Ovary (tissue), 7 donors: ENCODE measurements at regions not wholly inside any gene's neighbourhood (a gene's known extent, or its start where the extent isn't known, plus 50 kb on each side); places are given as distances from the start of the nearest gene placed in this dataset.
"Not testable (repeated sequence)": the region's sequence is repeated elsewhere in the genome, so short reads cannot be mapped to it uniquely, and the experiment has no call there.

Experiments used
- DNase-seq, 5 donors: peaks; one replicate each; pipeline ENCODE4 v3.0.0-alpha.2; 2019 to 2020
- H3K27ac ChIP-seq, 2 donors: fragments of 200-600 bp; one replicate each; pipeline versions ENCODE4 v1.5.1 to v1.8.0; 2019 to 2022
- H3K27me3 ChIP-seq: fragments of 200-600 bp; one replicate; pipeline ENCODE4 v1.8.0; 2022
- H3K36me3 ChIP-seq: fragments of 200-600 bp; sonication (generic); one replicate; pipeline ENCODE4 v1.5.1; 2019
- H3K4me1 ChIP-seq: one replicate; pipeline ENCODE4 v1.8.1; 2013; ENCODE audit warnings: mild to moderate bottlenecking, moderate library complexity; ENCODE audit not compliant: insufficient read depth
- H3K4me3 ChIP-seq: fragments of 200-600 bp; sonication (generic); one replicate; pipeline ENCODE4 v1.5.1; 2017
- H3K9me3 ChIP-seq, 2 donors: fragments of 200-600 bp in 1 of 2; sonication (generic) in 1 of 2; one replicate each; pipeline versions ENCODE4 v1.5.1 to v1.8.1; 2013 to 2019; ENCODE audit warnings: mild to moderate bottlenecking in 1 of 2, moderate library complexity in 1 of 2
- CTCF ChIP-seq, 3 donors: fragments of 450-650 bp in 2 of 3; fragments of 200-600 bp in 1 of 3; IDR thresholded peaks; one replicate each; pipeline versions ENCODE4 v1.5.1 to v1.8.0; 2016 to 2022; ENCODE audit warnings: antibody characterized with exemption in 3 of 3, mild to moderate bottlenecking in 1 of 3
- EP300 ChIP-seq: sonication (generic); formaldehyde crosslinking; IDR thresholded peaks from one replicate; pipeline ENCODE4 v1.6.1; 2017; ENCODE audit warnings: antibody characterized with exemption
- POLR2A ChIP-seq: fragments of 450-650 bp; IDR thresholded peaks from one replicate; pipeline ENCODE4 v1.6.1; 2017; ENCODE audit warnings: antibody characterized with exemption, mild to moderate bottlenecking, moderate library complexity
- WGBS, 3 donors: extraction: QIAGEN DNeasy Blood & Tissue Kit in 1 of 3; methylation state at CpG; one replicate each; pipeline versions ENCODE4 v1.1.5 to v1.1.7; 2013 to 2017; 5-methylcytosine and 5-hydroxymethylcytosine counted together
- intact Hi-C, 4 donors: fragments of 100-400 bp; cut with DNase I; formaldehyde crosslinking; loops; one replicate each; pipeline versions ENCODE4 v1.11.0 to v1.15.1; 2022 to 2023
- donor health status: DM: no; HTN: no; CAD: no; lungs with moderate emphysema.
- donor health status: DM: no; HTN: no; CAD: no.
- donor health status: Bipolar disorder and iron deficiency.
- donor health status: DM: no; HTN: no; CAD: no.
- donor health status: DM: yes; HTN: yes; CAD: no.

- Histone ChIP-seq H3K27ac (no peak overlapping the region), H3K27me3 (no peaks in the 10 kb centered on the region), H3K4me1 (no peaks in the 10 kb centered on the region), H3K36me3 (no peaks in the 10 kb centered on the region), H3K9me3 (no peaks in the 10 kb centered on the region), H3K4me3 (no peak overlapping the region)
- no peak for DNase-seq
- intact Hi-C loops: no loop called here
- WGBS, 3 donors: 69 to 89% (median 79%) methylated on average over 5 of the region's 5 CpGs
- TF ChIP-seq POLR2A: no peak
- TF ChIP-seq CTCF (IDR thresholded peaks at IDR 0.05): no peak
- TF ChIP-seq EP300: no peak
Observed at GRCh38 chr12:24661657-24662096, 287.2 kb downstream of the BCAT1 start.

- no peaks in the 10 kb centered on the region for H3K27me3 ChIP-seq
- H3K4me3 ChIP-seq: no peak overlapping the region
- H3K36me3 ChIP-seq: no peaks in the 10 kb centered on the region
- intact Hi-C loops: no loop called here
- WGBS, 3 donors: 91 to 98% (median 94%) methylated on average over 1 of the region's 1 CpG
- H3K4me1 ChIP-seq: no peaks in the 10 kb centered on the region
- no peak overlapping the region for H3K27ac ChIP-seq
- TF ChIP-seq POLR2A (no peak), CTCF (IDR thresholded peaks at IDR 0.05) (no peak)
- DNase-seq: no peak
- H3K9me3 ChIP-seq: no peaks in the 10 kb centered on the region
Observed at GRCh38 chr12:24659016-24659415, 289.9 kb downstream of the BCAT1 start.

- 83 to 91% (median 84%) methylated on average over 4 of the region's 4 CpGs for WGBS, 3 donors
- not testable (repeated sequence) for H3K36me3 ChIP-seq
Observed at GRCh38 chr12:24654344-24654743, 294.6 kb downstream of the BCAT1 start.

GRCh38 chr12:24649634-24650033, 299.3 kb downstream of the BCAT1 start:
- no peaks in the 10 kb centered on the region for H3K4me1 ChIP-seq
- no peaks in the 10 kb centered on the region for H3K9me3 ChIP-seq
- no peak overlapping the region for H3K4me3 ChIP-seq
- no peak for DNase-seq
- no peaks in the 10 kb centered on the region for H3K36me3 ChIP-seq
- TF ChIP-seq EP300 (no peak), POLR2A (no peak), CTCF (IDR thresholded peaks at IDR 0.05) (no peak)
- H3K27me3 ChIP-seq: no peaks in the 10 kb centered on the region
- H3K27ac ChIP-seq: no peak overlapping the region
- intact Hi-C loops: no loop called here
- 67 to 82% (median 74%) methylated on average over 4 of the region's 4 CpGs for WGBS, 3 donors

More at GRCh38 chr12:24654344-24654743, 294.6 kb downstream of the BCAT1 start:
- H3K4me1 ChIP-seq, H3K9me3 ChIP-seq, H3K4me3 ChIP-seq, H3K27me3 ChIP-seq, intact Hi-C loops, DNase-seq, H3K27ac ChIP-seq: not testable (repeated sequence)

- Histone ChIP-seq H3K4me1 (no peaks in the 10 kb centered on the region), H3K36me3 (no peaks in the 10 kb centered on the region), H3K27ac (no peak overlapping the region), H3K9me3 (no peaks in the 10 kb centered on the region), H3K4me3 (no peak overlapping the region), H3K27me3 (no peaks in the 10 kb centered on the region)
- TF ChIP-seq POLR2A (no peak), EP300 (no peak), CTCF (IDR thresholded peaks at IDR 0.05) (no peak)
- DNase-seq: no peak
- intact Hi-C loops: no loop called here
- 59 to 60% (median 60%) methylated on average over 3 of the region's 3 CpGs for WGBS, 3 donors
Observed at GRCh38 chr12:24649209-24649608, 299.7 kb downstream of the BCAT1 start.
